Posterior cingulate gyrus (tissue), 11 donors: ENCODE measurements at regions not wholly inside any gene's neighbourhood (a gene's known extent, or its start where the extent isn't known, plus 50 kb on each side); places are given as distances from the start of the nearest gene placed in this dataset.

Experiments
- DNase-seq, 10 donors: peaks; one replicate each; pipeline versions ENCODE4 v3.0.0 to v3.0.0-alpha.2; 2020 to 2021; ENCODE audit warnings: mixed read lengths in 3 of 10
- intact Hi-C: fragments of 100-400 bp; cut with DNase I; formaldehyde crosslinking; loops from one replicate; pipeline ENCODE4 v1.15.1; 2023

DNA sequence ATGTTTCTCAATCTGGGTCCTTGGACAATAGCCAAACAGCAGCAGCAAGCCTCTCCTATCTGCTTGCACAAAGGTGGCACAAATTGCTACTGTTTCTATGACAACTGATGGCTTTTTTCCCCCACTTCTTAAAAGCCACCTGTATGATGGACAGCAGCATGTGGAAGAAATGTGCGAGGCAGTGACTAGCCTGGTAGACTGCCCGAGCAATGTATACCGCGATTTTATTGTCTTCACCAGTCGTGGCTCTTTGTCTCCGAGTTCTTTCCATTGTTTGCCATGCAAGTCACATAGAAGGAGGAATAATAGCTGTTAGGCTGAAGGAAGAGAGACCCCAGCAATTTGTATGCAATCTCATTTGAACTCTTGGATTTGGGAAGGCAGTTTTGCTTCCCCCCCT lies 79.4 kb downstream of the S1PR1 start:
- intact Hi-C loops, result no loop called here
- DNase-seq, result no peak

DNA sequence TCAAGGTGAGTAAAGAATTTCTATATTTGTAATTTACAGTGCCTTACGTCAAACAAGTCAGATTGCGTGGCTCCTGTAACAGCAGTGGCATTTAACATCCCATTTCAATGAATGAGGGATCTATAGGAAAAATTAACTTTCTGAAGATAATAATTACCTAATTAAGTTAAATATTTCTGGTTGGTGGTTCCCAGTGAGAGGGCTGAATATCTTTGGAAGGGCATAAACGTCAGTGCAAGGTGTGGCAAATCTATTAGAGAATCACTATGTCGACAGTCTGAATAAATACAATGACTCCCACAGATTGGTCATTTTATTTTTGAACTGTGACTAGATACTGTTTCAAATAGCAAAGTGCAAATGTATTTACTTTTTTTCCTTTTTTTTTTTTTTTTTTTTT lies 80.0 kb downstream of the S1PR1 start:
- no peak for DNase-seq
- intact Hi-C loops, result no loop called here

DNA sequence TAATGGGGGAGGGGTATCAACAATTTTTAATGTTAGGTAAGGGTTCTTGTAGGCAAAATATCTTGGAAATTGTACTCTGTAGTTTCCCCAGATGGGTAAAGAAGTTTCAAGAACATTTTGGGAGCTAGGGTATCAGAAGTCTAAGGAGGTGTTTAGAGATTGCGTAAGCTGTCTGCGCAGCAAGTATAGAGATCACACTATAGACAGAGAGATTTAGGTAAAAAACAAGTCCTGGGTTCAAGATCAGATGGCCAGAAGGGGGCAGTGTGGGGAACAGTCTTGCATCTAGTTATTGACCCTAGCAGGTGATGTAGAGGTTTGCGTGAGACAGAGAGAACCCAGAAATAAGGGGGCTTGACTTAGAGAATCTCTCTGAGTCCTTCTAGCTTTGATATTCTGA lies 80.8 kb downstream of the S1PR1 start:
- no peak for DNase-seq
- intact Hi-C loops, result no loop called here

DNA sequence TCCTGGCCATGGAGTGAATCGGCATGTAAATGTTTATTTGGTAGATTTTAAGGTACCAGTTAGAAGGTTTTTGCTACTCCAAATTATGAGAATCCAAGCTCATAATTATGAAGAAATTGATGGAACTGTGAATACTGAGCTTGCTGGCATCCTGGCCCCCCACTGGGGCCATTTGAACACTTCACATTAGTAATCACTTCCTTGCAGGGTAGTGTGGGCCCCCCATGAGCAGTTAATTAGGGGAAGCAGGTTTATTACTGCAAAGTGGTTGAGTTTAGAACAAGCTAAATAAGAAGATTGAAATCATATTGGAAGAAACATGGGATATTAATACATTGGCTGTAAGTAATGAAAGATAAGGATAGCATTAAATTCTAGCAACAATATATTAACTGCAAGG lies 86.7 kb downstream of the S1PR1 start:
- DNase-seq, result no peak
- intact Hi-C loops, result no loop called here

DNA sequence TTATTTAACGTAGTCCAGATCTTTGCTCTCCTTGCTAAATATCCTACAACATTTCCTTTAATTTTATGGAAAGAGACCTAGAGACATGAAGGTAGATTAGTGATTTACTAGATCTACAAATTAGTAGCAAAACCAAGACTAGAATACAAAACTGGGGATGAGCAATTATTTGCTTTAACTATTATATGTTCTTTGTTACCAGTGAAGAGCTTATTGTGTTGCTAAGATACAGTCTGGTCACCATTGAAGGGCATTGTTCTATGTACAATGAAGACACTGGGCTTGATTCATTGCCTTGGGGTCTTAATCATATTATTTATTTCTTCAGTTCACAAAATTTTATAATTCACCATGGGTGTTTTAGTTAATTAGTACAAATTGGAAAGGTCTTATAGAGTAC lies 88.3 kb downstream of the S1PR1 start:
- no peak for DNase-seq
- intact Hi-C loops, result no loop called here

DNA sequence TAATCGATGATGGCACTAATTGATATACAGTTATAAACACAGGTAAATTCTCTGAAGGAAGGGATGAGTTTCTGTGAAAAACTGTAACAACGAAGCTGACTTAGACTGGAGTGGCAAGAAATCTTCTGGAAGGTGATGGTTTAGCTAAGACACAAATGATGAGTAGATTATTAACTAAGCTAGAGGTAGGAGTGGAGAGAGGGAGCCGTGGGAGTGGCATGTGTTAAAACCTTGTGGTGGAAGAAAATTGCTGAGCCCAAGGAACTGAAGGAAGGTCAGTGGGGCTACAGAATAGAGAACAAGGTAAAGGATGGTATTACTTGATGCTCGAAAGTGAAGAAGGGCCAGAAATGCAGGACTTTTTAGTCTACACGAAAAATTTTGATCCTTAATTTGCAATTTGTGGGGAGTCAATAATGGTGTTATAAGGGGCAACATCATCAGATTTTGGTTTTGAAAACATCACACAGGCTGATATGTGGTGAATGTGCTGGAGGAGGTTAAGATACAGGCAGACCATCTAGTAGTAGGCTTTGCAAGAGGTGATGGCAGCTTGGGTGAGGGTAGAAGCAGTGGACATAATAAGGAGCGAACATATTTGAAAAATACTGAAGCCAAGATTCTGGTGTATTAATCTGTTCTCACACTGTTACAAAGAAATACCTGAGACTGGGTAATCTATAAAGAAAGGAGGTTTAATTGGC lies 93.8 kb downstream of the S1PR1 start:
- no peak for DNase-seq
- intact Hi-C loops, result no loop called here

DNA sequence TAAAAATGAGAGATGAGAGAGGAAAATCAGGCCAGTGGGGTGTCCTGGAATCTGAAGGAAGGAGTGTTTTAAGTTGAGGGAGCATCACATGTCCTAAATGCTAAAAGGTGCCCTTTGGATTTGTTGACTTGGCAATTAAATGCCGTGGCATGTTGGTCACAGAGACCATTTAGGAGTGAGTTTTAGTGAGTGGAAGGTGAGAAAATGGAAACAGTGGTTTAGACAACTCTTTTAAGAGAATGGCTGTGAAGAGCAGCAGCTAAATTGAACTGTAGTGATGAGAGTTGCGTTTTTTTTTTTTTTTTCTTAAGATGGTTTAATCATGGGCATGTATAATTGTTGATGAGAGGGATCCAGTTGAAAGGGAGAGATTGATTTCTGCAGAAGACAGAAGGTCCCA lies 95.0 kb downstream of the S1PR1 start:
- intact Hi-C loops, result no loop called here
- no peak for DNase-seq

GRCh38 chr1:101332633-101333032 lies 95.8 kb downstream of the S1PR1 start:
- intact Hi-C loops, result no loop called here

GRCh38 chr1:101333186-101333585 lies 96.4 kb downstream of the S1PR1 start:
- no peak for DNase-seq

More at GRCh38 chr1:101332633-101333032, 95.8 kb downstream of the S1PR1 start:
- no peak for DNase-seq

GRCh38 chr1:101337968-101338367 lies 101.1 kb downstream of the S1PR1 start:
- no peak for DNase-seq
- intact Hi-C loops, result no loop called here

More at GRCh38 chr1:101333186-101333585, 96.4 kb downstream of the S1PR1 start:
- intact Hi-C loops, result no loop called here

DNA sequence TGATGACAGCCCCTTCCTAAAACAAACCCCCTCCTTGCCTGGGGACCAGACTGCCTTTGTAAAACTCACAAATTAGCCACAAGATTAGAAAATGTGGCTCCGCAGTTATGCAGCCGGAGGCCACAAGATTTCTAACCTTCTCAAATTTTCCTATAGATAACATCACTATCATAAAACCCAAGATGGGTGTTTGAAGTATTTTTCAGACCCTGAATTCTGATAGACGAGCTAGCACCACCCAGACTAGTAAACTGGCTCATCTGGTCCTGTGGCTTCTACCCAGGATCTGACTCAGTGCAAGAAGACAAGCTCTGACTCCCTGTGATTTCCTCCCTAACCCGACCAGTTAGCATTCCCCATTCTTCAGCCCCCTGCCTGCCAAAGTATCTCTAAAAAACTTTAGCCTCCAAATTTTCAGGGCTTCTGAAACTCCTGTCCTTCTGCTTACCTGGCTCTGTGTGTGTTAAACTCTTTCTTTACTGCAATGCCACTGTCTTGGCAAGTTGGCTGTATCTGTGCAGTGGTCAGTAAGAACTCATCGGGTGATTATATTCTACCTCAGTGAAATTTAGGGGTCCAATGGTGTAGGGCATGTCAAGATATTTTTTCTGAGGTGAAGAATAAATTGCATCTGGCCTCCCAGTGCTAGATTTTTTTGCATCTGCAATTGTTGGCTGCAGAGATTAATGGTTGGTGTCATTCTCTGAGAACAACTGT lies 102.1 kb downstream of the S1PR1 start:
- DNase-seq, result no peak
- intact Hi-C loops, result no loop called here

DNA sequence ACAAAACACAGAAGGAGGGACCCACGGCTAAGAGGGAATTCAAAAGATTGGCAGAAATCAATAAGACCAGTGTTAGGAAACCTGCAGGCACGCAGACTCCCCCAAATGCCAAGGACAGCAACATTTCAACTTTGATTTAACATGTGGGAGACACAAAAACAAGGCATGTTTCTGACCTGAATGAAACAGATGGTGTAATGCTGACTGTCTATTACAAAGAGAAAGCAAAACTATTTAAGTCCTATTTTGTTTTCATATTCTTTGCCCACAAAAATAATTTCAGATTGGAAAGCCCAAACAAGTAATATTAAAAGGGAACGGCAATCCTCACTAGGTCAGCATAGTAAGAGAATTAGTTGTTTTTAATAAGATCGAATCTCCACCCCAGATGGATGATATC lies 107.9 kb downstream of the S1PR1 start:
- DNase-seq, result no peak
- intact Hi-C loops, result no loop called here

DNA sequence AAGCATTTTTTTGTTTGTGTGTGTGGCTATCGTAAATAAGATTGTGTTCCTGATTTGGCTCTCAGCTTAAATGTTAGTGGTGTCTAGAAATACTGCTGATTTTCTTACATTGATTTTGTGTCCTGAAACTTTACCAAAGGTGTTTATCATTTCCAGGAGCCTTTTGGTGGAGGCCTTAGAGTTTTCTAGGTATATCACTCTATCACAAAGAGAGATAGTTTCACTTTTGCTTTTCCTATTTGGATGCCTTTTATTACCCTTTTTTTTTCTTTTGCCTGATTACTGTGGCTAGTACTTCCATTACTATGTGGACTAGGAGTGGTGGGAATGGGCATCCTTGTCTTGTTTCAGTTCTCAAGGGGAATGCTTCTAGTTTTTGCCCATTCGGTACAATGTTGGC lies 109.6 kb downstream of the S1PR1 start:
- intact Hi-C loops, result no loop called here
- DNase-seq, result no peak

DNA sequence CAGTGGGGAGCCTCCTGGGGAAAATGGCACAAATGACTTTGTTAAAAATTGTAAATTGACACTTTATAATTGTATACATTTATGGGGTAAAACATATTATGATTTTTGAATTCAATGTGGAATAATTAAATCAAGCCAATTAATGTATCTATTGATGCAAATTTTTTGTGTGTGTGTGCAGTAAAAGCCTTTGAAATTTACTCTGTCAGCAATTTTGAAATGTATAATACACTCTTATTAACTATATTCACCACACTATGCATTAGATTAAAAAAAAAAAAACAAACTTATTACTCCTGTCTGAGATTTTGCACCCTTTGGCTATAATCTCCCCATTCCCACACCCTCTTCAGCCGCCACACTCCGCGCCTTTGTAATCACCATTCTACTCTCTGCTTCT lies 119.2 kb downstream of the S1PR1 start:
- intact Hi-C loops, result loop anchor here (10.0 kb wide), 1 partner anchor 441 kb away; no protein-coding TSS in a partner anchor
- no peak for DNase-seq

DNA sequence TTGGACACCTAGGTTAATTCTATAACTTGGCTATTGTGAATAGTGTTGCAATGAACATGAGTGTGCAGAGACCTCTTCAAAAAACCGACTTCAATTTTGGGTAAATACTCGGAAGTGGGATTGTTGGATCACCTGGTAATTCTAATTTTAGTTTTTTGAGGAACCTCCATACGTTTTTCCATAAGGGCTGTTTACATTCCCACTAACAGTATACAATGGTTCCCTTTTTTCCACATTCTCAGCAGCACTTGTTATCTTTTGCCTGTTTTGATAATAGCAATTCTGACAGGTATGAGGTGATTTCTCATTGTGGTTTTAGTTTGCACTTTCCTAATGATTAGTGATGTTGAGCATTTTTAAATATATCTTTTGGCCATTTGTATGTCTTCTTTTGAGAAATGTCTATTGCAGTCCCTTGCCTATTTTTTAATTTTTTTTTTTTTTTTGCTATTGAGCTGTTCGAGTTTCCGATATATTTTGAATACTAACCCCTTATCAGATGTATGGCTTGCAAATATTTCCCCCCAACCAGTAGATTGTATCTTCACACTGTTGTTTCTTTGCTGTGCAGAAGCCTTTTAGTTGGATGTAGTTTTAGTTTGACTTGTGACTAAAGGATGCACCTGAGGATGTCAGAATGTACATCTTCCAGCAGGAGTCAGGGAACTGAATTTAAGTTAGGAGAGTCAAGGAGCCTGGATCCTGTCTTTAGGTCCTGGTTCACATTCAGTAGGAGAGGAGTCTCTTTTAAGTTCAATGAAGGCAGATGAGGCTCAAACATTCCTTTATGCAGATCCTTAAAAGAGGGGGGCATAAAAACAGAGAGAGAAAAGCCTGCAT lies 120.0 kb downstream of the S1PR1 start:
- intact Hi-C loops, result loop anchor here (1.0 to 10.0 kb wide), 2 partner anchors 48 to 442 kb away; no protein-coding TSS in a partner anchor
- no peak for DNase-seq

GRCh38 chr1:101357444-101357986 lies 120.7 kb downstream of the S1PR1 start:
- intact Hi-C loops, result loop anchor here (1.0 to 10.0 kb wide), 2 partner anchors 48 to 443 kb away; no protein-coding TSS in a partner anchor

GRCh38 chr1:101360506-101360905 lies 123.7 kb downstream of the S1PR1 start:
- no peak for DNase-seq
- intact Hi-C loops, result no loop called here

More at GRCh38 chr1:101357444-101357986, 120.7 kb downstream of the S1PR1 start:
- peak in 4 of 10 donors; percentile 44 to 67 (median 54) for DNase-seq

DNA sequence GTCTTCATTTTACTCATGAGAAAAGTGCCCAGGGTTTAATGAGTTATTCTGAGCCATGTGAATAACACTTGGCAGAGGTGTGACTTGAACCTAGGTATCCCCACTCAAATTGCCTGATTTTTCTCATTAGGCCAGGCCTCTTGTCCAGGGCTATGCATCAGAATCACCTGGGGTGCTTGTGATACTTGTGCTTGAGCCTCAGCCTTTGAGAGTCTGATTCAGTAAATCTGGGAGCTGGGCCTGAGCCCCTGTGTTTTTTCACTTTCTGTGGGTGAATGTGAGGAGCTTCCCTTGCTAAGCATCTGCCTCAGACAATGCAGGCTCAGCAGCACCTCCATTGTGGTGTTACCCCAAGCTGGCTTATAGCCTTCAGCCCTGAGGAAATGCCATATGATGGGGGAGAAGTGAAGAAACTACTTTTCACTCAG lies 127.1 kb downstream of the S1PR1 start:
- DNase-seq, result no peak
- intact Hi-C loops, result no loop called here

- no peak for DNase-seq
- intact Hi-C loops, result no loop called here
These were observed 127.7 kb downstream of the S1PR1 start for GRCh38 chr1:101364370-101365120.

GRCh38 chr1:101365186-101365585 lies 128.4 kb downstream of the S1PR1 start:
- DNase-seq, result no peak
- intact Hi-C loops, result no loop called here
